ENCODE measurements at regions not wholly inside any gene's neighbourhood (a gene's known extent, or its start where the extent isn't known, plus 50 kb on each side); places are given as distances from the start of the nearest gene placed in this dataset.

- Histone ChIP-seq H3K4me2 (ENCODE audit: low read length) (no peak overlapping the region), H3K9ac (ENCODE audit: low read length) (no peak overlapping the region), H3K79me2 (replicated peaks; ENCODE audit: insufficient read depth, low read length) (no peaks in the 10 kb centered on the region), H2AFZ (ENCODE audit: low read depth, low read length) (no peak overlapping the region), H3F3A (ENCODE audit: insufficient read depth, low read length, poor library complexity, severe bottlenecking) (no peaks in the 10 kb centered on the region), H3K4me3 (ENCODE audit: low read length) (no peak overlapping the region), H3K27ac (ENCODE audit: low read length) (no peak overlapping the region), H3K9me2 (ENCODE audit: insufficient read depth, low read length) (no peaks in the 10 kb centered on the region), H3K9me3 (ENCODE audit: low read length) (no peaks in the 10 kb centered on the region), H4K20me1 (ENCODE audit: insufficient read depth) (no peaks in the 10 kb centered on the region), H3K36me3 (ENCODE audit: insufficient read depth, low read length) (no peaks in the 10 kb centered on the region), H3K27me3 (ENCODE audit: insufficient read depth, low read depth, low read length) (no peaks in the 10 kb centered on the region)
- TF ChIP-seq RAD21 (conservative IDR thresholded peaks at IDR 0.05): no peak
- no peak for TF ChIP-seq SMC3 (conservative IDR thresholded peaks at IDR 0.05; ENCODE audit: poor library complexity)
- no peak for TF ChIP-seq CTCF (IDR thresholded peaks at IDR 0.05; ENCODE audit: poor library complexity, severe bottlenecking)
- no peak for TF ChIP-seq POLR2AphosphoS5 (IDR thresholded peaks at IDR 0.05)
- TF ChIP-seq REST (IDR thresholded peaks at IDR 0.05; ENCODE audit: borderline replicate concordance): no peak
- no peak for TF ChIP-seq TAF1 (IDR thresholded peaks at IDR 0.05; ENCODE audit: low read depth)
- no peak for TF ChIP-seq EZH2 (IDR thresholded peaks at IDR 0.05; ENCODE audit: borderline replicate concordance, insufficient read depth, low read length, poor library complexity, severe bottlenecking)
- TF ChIP-seq EP300 (conservative IDR thresholded peaks at IDR 0.05; ENCODE audit: poor library complexity, severe bottlenecking): no peak
- TF ChIP-seq MXI1 (conservative IDR thresholded peaks at IDR 0.05; ENCODE audit: poor library complexity, severe bottlenecking): no peak
Measured at GRCh38 chr1:170410401-170411166, 121.4 kb upstream of the GORAB start.

GRCh38 chr1:170414989-170415709, 116.8 kb upstream of the GORAB start:
- TF ChIP-seq EZH2 (IDR thresholded peaks at IDR 0.05; ENCODE audit: borderline replicate concordance, insufficient read depth, low read length, poor library complexity, severe bottlenecking): no peak
- TF ChIP-seq EP300 (conservative IDR thresholded peaks at IDR 0.05; ENCODE audit: poor library complexity, severe bottlenecking): no peak
- TF ChIP-seq SMC3 (conservative IDR thresholded peaks at IDR 0.05; ENCODE audit: poor library complexity): no peak
- no peak for TF ChIP-seq REST (IDR thresholded peaks at IDR 0.05; ENCODE audit: borderline replicate concordance)
- TF ChIP-seq MXI1 (conservative IDR thresholded peaks at IDR 0.05; ENCODE audit: poor library complexity, severe bottlenecking): no peak
- TF ChIP-seq POLR2AphosphoS5 (IDR thresholded peaks at IDR 0.05): no peak
- TF ChIP-seq TAF1 (IDR thresholded peaks at IDR 0.05; ENCODE audit: low read depth): no peak
- TF ChIP-seq RAD21 (conservative IDR thresholded peaks at IDR 0.05): no peak
- TF ChIP-seq CTCF (IDR thresholded peaks at IDR 0.05; ENCODE audit: poor library complexity, severe bottlenecking): no peak
- no peaks in the 10 kb centered on the region for H3F3A ChIP-seq (ENCODE audit: insufficient read depth, low read length, poor library complexity, severe bottlenecking)
- H3K9me3 ChIP-seq (ENCODE audit: low read length): no peaks in the 10 kb centered on the region
- H3K4me2 ChIP-seq (ENCODE audit: low read length): no peak overlapping the region
- H3K9ac ChIP-seq (ENCODE audit: low read length): no peak overlapping the region
- H3K79me2 ChIP-seq (replicated peaks; ENCODE audit: insufficient read depth, low read length): no peaks in the 10 kb centered on the region
- no peaks in the 10 kb centered on the region for H3K9me2 ChIP-seq (ENCODE audit: insufficient read depth, low read length)
- no peak overlapping the region for H2AFZ ChIP-seq (ENCODE audit: low read depth, low read length)
- no peak overlapping the region for H3K27ac ChIP-seq (ENCODE audit: low read length)
- H3K36me3 ChIP-seq (ENCODE audit: insufficient read depth, low read length): no peaks in the 10 kb centered on the region
- H3K4me3 ChIP-seq (ENCODE audit: low read length): no peak overlapping the region
- H3K27me3 ChIP-seq (ENCODE audit: insufficient read depth, low read depth, low read length): no peaks in the 10 kb centered on the region
- no peaks in the 10 kb centered on the region for H4K20me1 ChIP-seq (ENCODE audit: insufficient read depth)

Data from neural cell (in vitro differentiated cells).